ENCODE measurements at regions not wholly inside any gene's neighbourhood (a gene's known extent, or its start where the extent isn't known, plus 50 kb on each side); places are given as distances from the start of the nearest gene placed in this dataset.

GRCh38 chr1:77627978-77628570 lies 54.4 kb downstream of the ZZZ3 start:
- TF ChIP-seq KDM5A (IDR thresholded peaks at IDR 0.05) (no peak), FOXS1 (CRISPR knock-in tag; IDR thresholded peaks at IDR 0.05) (no peak), PBX3 (IDR thresholded peaks at IDR 0.05) (no peak), EP300 (IDR thresholded peaks at IDR 0.05) (no peak), REST (IDR thresholded peaks at IDR 0.05) (no peak), RAD21 (conservative IDR thresholded peaks at IDR 0.05 in 1 of 2, IDR thresholded peaks at IDR 0.05 in 1 of 2) (no peak), CTCF (IDR thresholded peaks at IDR 0.05) (no peak), MYC (IDR thresholded peaks at IDR 0.05; ENCODE audit: borderline replicate concordance, low read length) (no peak)
